ENCODE measurements at regions not wholly inside any gene's neighbourhood (a gene's known extent, or its start where the extent isn't known, plus 50 kb on each side); places are given as distances from the start of the nearest gene placed in this dataset.

- no peak overlapping the region for H3K4me3 ChIP-seq (ENCODE audit: low read depth, low read length)
- in situ Hi-C loops (cut with HindIII; ENCODE audit: low pct_ligation_motif_present, low sequenced_read_pairs), result no loop called here
- H3K27me3 ChIP-seq (replicated peaks), result no peaks in the 10 kb centered on the region
- no peak overlapping the region for H3K27ac ChIP-seq
- H3K36me3 ChIP-seq (replicated peaks), result no peaks in the 10 kb centered on the region
- DNase-seq, result no peak
- no peak for TF ChIP-seq CTCF (IDR thresholded peaks at IDR 0.05; ENCODE audit: low read depth, low read length, missing control alignments)
Measured at GRCh38 chr10:47114680-47115186, 185.3 kb upstream of the GDF10 start.

- H3K27me3 ChIP-seq (replicated peaks), result no peaks in the 10 kb centered on the region
- H3K4me3 ChIP-seq (ENCODE audit: low read depth, low read length), result no peak overlapping the region
- H3K36me3 ChIP-seq (replicated peaks), result no peaks in the 10 kb centered on the region
- no peak overlapping the region for H3K27ac ChIP-seq
- in situ Hi-C loops (cut with HindIII; ENCODE audit: low pct_ligation_motif_present, low sequenced_read_pairs), result no loop called here
- no peak for DNase-seq
- TF ChIP-seq CTCF (IDR thresholded peaks at IDR 0.05; ENCODE audit: low read depth, low read length, missing control alignments), result no peak
Measured at GRCh38 chr10:47115322-47115721, 184.7 kb upstream of the GDF10 start.

- no peak for DNase-seq
- no peaks in the 10 kb centered on the region for H3K27me3 ChIP-seq (replicated peaks)
- in situ Hi-C loops (cut with HindIII; ENCODE audit: low pct_ligation_motif_present, low sequenced_read_pairs), result no loop called here
- H3K36me3 ChIP-seq (replicated peaks), result no peaks in the 10 kb centered on the region
- no peak for TF ChIP-seq CTCF (IDR thresholded peaks at IDR 0.05; ENCODE audit: low read depth, low read length, missing control alignments)
- no peak overlapping the region for H3K4me3 ChIP-seq (ENCODE audit: low read depth, low read length)
- H3K27ac ChIP-seq, result no peak overlapping the region
Measured at GRCh38 chr10:47116445-47116844, 183.6 kb upstream of the GDF10 start.

- Histone ChIP-seq H3K27me3 (replicated peaks) (no peaks in the 10 kb centered on the region), H3K27ac (no peak overlapping the region), H3K4me3 (ENCODE audit: low read depth, low read length) (no peak overlapping the region), H3K36me3 (replicated peaks) (no peaks in the 10 kb centered on the region)
- no peak for DNase-seq
- no peak for TF ChIP-seq CTCF (IDR thresholded peaks at IDR 0.05; ENCODE audit: low read depth, low read length, missing control alignments)
- in situ Hi-C loops (cut with HindIII; ENCODE audit: low pct_ligation_motif_present, low sequenced_read_pairs), result no loop called here
Measured at GRCh38 chr10:47118326-47118725, 181.7 kb upstream of the GDF10 start.

- Histone ChIP-seq H3K27ac (no peak overlapping the region), H3K36me3 (replicated peaks) (no peaks in the 10 kb centered on the region), H3K27me3 (replicated peaks) (no peaks in the 10 kb centered on the region), H3K4me3 (ENCODE audit: low read depth, low read length) (no peak overlapping the region)
- in situ Hi-C loops (cut with HindIII; ENCODE audit: low pct_ligation_motif_present, low sequenced_read_pairs), result no loop called here
- DNase-seq, result no peak
- no peak for TF ChIP-seq CTCF (IDR thresholded peaks at IDR 0.05; ENCODE audit: low read depth, low read length, missing control alignments)
Measured at GRCh38 chr10:47121336-47121735, 178.7 kb upstream of the GDF10 start.

- DNase-seq, result no peak
- H3K27me3 ChIP-seq (replicated peaks), result no peaks in the 10 kb centered on the region
- H3K36me3 ChIP-seq (replicated peaks), result no peaks in the 10 kb centered on the region
- H3K27ac ChIP-seq, result no peak overlapping the region
- in situ Hi-C loops (cut with HindIII; ENCODE audit: low pct_ligation_motif_present, low sequenced_read_pairs), result no loop called here
- H3K4me3 ChIP-seq (ENCODE audit: low read depth, low read length), result no peak overlapping the region
- TF ChIP-seq CTCF (IDR thresholded peaks at IDR 0.05; ENCODE audit: low read depth, low read length, missing control alignments), result no peak
Measured at GRCh38 chr10:47123716-47124288, 176.2 kb upstream of the GDF10 start.

Data from brain microvascular endothelial cell (primary cell).